ENCODE measurements at regions not wholly inside any gene's neighbourhood (a gene's known extent, or its start where the extent isn't known, plus 50 kb on each side); places are given as distances from the start of the nearest gene placed in this dataset.

- Histone ChIP-seq H3K9ac (no peak overlapping the region), H3K27me3 (replicated peaks; ENCODE audit: insufficient read depth) (no peaks in the 10 kb centered on the region), H4K20me1 (ENCODE audit: insufficient read depth) (no peaks in the 10 kb centered on the region), H3F3A (ENCODE audit: insufficient read depth) (no peaks in the 10 kb centered on the region), H3K9me3 (ENCODE audit: low read depth) (no peaks in the 10 kb centered on the region), H3K4me3 (no peak overlapping the region), H3K9me2 (ENCODE audit: insufficient read depth) (no peaks in the 10 kb centered on the region), H3K79me2 (ENCODE audit: insufficient read depth) (no peaks in the 10 kb centered on the region), H3K36me3 (ENCODE audit: low read depth) (no peaks in the 10 kb centered on the region), H3K4me1 (ENCODE audit: insufficient read depth) (peaks cover 5% of the 10 kb centered on the region; the same call in 1 of the 2 replicates), H2AFZ (no peak overlapping the region), H3K27ac (no peak overlapping the region), H3K4me2 (ENCODE audit: unreplicated experiment) (no peak overlapping the region)
- in situ Hi-C loops (cut with MboI): no loop called here
- TF ChIP-seq EZH2phosphoT487 (IDR thresholded peaks at IDR 0.05; ENCODE audit: insufficient read depth, low read depth): no peak
- no peak for TF ChIP-seq EZH2 (IDR thresholded peaks at IDR 0.05; ENCODE audit: insufficient read depth, poor library complexity, severe bottlenecking)
- WGBS, 2 experiments (ENCODE audit: low coverage in 1 of 2, low lambda C conversion rate in 2 of 2, missing lambda C conversion rate in 2 of 2): 76 to 86% methylated on average over 2 of the region's 2 CpGs
- DNase-seq: no peak
Observed at GRCh38 chr7:81527651-81528050, 242.2 kb downstream of the HGF start.

GRCh38 chr7:81526971-81527370 is 242.9 kb downstream of the HGF start:
- in situ Hi-C loops (cut with MboI): no loop called here
- H3K36me3 ChIP-seq (ENCODE audit: low read depth): no peaks in the 10 kb centered on the region
- 93 to 94% methylated on average over 1 of the region's 1 CpG for WGBS, 2 experiments (ENCODE audit: low coverage in 1 of 2, low lambda C conversion rate in 2 of 2, missing lambda C conversion rate in 2 of 2)

GRCh38 chr7:81525841-81526240 is 244.0 kb downstream of the HGF start:
- Histone ChIP-seq H3K9me2 (ENCODE audit: insufficient read depth) (no peaks in the 10 kb centered on the region), H3K4me1 (ENCODE audit: insufficient read depth) (peaks cover 5% of the 10 kb centered on the region; the same call in 1 of the 2 replicates), H3K9ac (no peak overlapping the region), H3K9me3 (ENCODE audit: low read depth) (no peaks in the 10 kb centered on the region), H2AFZ (peak overlapping the region; percentile 52), H3K27me3 (replicated peaks; ENCODE audit: insufficient read depth) (no peaks in the 10 kb centered on the region), H3K4me3 (no peak overlapping the region), H3F3A (ENCODE audit: insufficient read depth) (no peaks in the 10 kb centered on the region), H4K20me1 (ENCODE audit: insufficient read depth) (no peaks in the 10 kb centered on the region), H3K4me2 (ENCODE audit: unreplicated experiment) (no peak overlapping the region), H3K27ac (no peak overlapping the region), H3K79me2 (ENCODE audit: insufficient read depth) (no peaks in the 10 kb centered on the region), H3K36me3 (ENCODE audit: low read depth) (no peaks in the 10 kb centered on the region)
- in situ Hi-C loops (cut with MboI): no loop called here
- no peak for TF ChIP-seq EZH2 (IDR thresholded peaks at IDR 0.05; ENCODE audit: insufficient read depth, poor library complexity, severe bottlenecking)
- no peak for TF ChIP-seq EZH2phosphoT487 (IDR thresholded peaks at IDR 0.05; ENCODE audit: insufficient read depth, low read depth)
- peak; percentile 7 for DNase-seq

More at GRCh38 chr7:81526971-81527370, 242.9 kb downstream of the HGF start:
- TF ChIP-seq EZH2 (IDR thresholded peaks at IDR 0.05; ENCODE audit: insufficient read depth, poor library complexity, severe bottlenecking) (no peak), EZH2phosphoT487 (IDR thresholded peaks at IDR 0.05; ENCODE audit: insufficient read depth, low read depth) (no peak)
- no peak overlapping the region for H2AFZ ChIP-seq
- H3K27me3 ChIP-seq (replicated peaks; ENCODE audit: insufficient read depth): no peaks in the 10 kb centered on the region
- no peak overlapping the region for H3K9ac ChIP-seq
- no peaks in the 10 kb centered on the region for H4K20me1 ChIP-seq (ENCODE audit: insufficient read depth)
- H3K4me3 ChIP-seq: no peak overlapping the region
- no peaks in the 10 kb centered on the region for H3K9me2 ChIP-seq (ENCODE audit: insufficient read depth)
- H3K79me2 ChIP-seq (ENCODE audit: insufficient read depth): no peaks in the 10 kb centered on the region
- H3K4me2 ChIP-seq (ENCODE audit: unreplicated experiment): no peak overlapping the region
- H3K27ac ChIP-seq: no peak overlapping the region
- H3K9me3 ChIP-seq (ENCODE audit: low read depth): no peaks in the 10 kb centered on the region
- H3F3A ChIP-seq (ENCODE audit: insufficient read depth): no peaks in the 10 kb centered on the region
- no peak for DNase-seq
- H3K4me1 ChIP-seq (ENCODE audit: insufficient read depth): peaks cover 5% of the 10 kb centered on the region; the same call in 1 of the 2 replicates

GRCh38 chr7:81519886-81520285 is 250.0 kb downstream of the HGF start:
- no peak overlapping the region for H3K27ac ChIP-seq
- WGBS, 2 experiments (ENCODE audit: low coverage in 1 of 2, low lambda C conversion rate in 2 of 2, missing lambda C conversion rate in 2 of 2): 12 to 26% methylated on average over 1 of the region's 1 CpG
- no peaks in the 10 kb centered on the region for H3K9me2 ChIP-seq (ENCODE audit: insufficient read depth)
- H3K4me1 ChIP-seq (ENCODE audit: insufficient read depth): peaks cover 8% of the 10 kb centered on the region
- H4K20me1 ChIP-seq (ENCODE audit: insufficient read depth): no peaks in the 10 kb centered on the region
- no peak for DNase-seq
- no peaks in the 10 kb centered on the region for H3F3A ChIP-seq (ENCODE audit: insufficient read depth)
- no peak overlapping the region for H3K4me2 ChIP-seq (ENCODE audit: unreplicated experiment)
- in situ Hi-C loops (cut with MboI): loop anchor here (25.0 kb wide), 2 partner anchors 192 to 442 kb away; no protein-coding TSS in a partner anchor
- H3K9me3 ChIP-seq (ENCODE audit: low read depth): no peaks in the 10 kb centered on the region
- no peaks in the 10 kb centered on the region for H3K36me3 ChIP-seq (ENCODE audit: low read depth)
- H3K9ac ChIP-seq: no peak overlapping the region
- 0 out of 2 replicates have a peak overlapping the region, but pooled peaks have one; percentile 9 for H2AFZ ChIP-seq
- no peaks in the 10 kb centered on the region for H3K79me2 ChIP-seq (ENCODE audit: insufficient read depth)
- TF ChIP-seq EZH2 (IDR thresholded peaks at IDR 0.05; ENCODE audit: insufficient read depth, poor library complexity, severe bottlenecking): no peak
- no peak for TF ChIP-seq EZH2phosphoT487 (IDR thresholded peaks at IDR 0.05; ENCODE audit: insufficient read depth, low read depth)
- H3K4me3 ChIP-seq: no peak overlapping the region
- no peaks in the 10 kb centered on the region for H3K27me3 ChIP-seq (replicated peaks; ENCODE audit: insufficient read depth)

GRCh38 chr7:81516898-81517297 is 252.9 kb downstream of the HGF start:
- Histone ChIP-seq H3K4me3 (no peak overlapping the region), H3K4me2 (ENCODE audit: unreplicated experiment) (peak overlapping the region; percentile 1), H3F3A (ENCODE audit: insufficient read depth) (no peaks in the 10 kb centered on the region), H3K79me2 (ENCODE audit: insufficient read depth) (no peaks in the 10 kb centered on the region), H3K9ac (no peak overlapping the region), H3K27ac (no peak overlapping the region), H4K20me1 (ENCODE audit: insufficient read depth) (no peaks in the 10 kb centered on the region), H3K9me3 (ENCODE audit: low read depth) (no peaks in the 10 kb centered on the region), H2AFZ (no peak overlapping the region), H3K9me2 (ENCODE audit: insufficient read depth) (no peaks in the 10 kb centered on the region), H3K4me1 (ENCODE audit: insufficient read depth) (peaks cover 8% of the 10 kb centered on the region), H3K36me3 (ENCODE audit: low read depth) (no peaks in the 10 kb centered on the region), H3K27me3 (replicated peaks; ENCODE audit: insufficient read depth) (no peaks in the 10 kb centered on the region)
- in situ Hi-C loops (cut with MboI): loop anchor here (25.0 kb wide), 2 partner anchors 195 to 445 kb away; no protein-coding TSS in a partner anchor
- TF ChIP-seq EZH2phosphoT487 (IDR thresholded peaks at IDR 0.05; ENCODE audit: insufficient read depth, low read depth) (no peak), EZH2 (IDR thresholded peaks at IDR 0.05; ENCODE audit: insufficient read depth, poor library complexity, severe bottlenecking) (no peak)
- DNase-seq: peak; percentile 19
